GM12864 (cell line): ENCODE measurements at regions not wholly inside any gene's neighbourhood (a gene's known extent, or its start where the extent isn't known, plus 50 kb on each side); places are given as distances from the start of the nearest gene placed in this dataset.

Experiments used
- DNase-seq: peaks from one replicate; pipeline ENCODE4 v3.0.0-alpha.2; 2011; ENCODE audit warnings: low read depth
- H3K4me3 ChIP-seq: 2 replicates; pipeline ENCODE4 v1.5.1; 2011; ENCODE audit warnings: mild to moderate bottlenecking, low read depth, low read length, control low read depth
- TF ChIP-seq, protein P1 (sequence below): IDR thresholded peaks from 2 replicates; pipeline ENCODE4 v1.5.1; 2011; ENCODE audit warnings: low read depth, mild to moderate bottlenecking, moderate library complexity, low read length, control low read depth, inconsistent platforms; ENCODE audit errors: missing control alignments

DNA sequence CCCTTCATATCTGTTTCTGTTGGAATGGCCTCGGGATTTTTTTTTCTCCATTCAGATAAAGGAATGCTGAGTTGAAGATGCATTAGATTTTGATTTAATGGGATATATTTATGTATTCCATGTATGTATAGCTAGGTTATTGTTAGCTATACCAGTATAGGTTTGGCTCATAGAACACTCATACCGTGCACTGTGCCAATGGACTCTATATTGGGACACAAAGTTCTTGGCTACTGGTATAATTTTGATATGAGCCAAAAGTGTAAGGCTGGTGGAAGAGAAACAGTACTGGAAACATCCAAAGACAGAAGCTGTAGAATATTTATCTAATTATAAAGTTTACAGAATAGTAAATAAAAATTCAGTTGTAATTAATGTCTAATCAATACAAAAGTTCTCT, 1912.1 kb downstream of the STIM2 start:
- TF ChIP-seq, protein P1, sequence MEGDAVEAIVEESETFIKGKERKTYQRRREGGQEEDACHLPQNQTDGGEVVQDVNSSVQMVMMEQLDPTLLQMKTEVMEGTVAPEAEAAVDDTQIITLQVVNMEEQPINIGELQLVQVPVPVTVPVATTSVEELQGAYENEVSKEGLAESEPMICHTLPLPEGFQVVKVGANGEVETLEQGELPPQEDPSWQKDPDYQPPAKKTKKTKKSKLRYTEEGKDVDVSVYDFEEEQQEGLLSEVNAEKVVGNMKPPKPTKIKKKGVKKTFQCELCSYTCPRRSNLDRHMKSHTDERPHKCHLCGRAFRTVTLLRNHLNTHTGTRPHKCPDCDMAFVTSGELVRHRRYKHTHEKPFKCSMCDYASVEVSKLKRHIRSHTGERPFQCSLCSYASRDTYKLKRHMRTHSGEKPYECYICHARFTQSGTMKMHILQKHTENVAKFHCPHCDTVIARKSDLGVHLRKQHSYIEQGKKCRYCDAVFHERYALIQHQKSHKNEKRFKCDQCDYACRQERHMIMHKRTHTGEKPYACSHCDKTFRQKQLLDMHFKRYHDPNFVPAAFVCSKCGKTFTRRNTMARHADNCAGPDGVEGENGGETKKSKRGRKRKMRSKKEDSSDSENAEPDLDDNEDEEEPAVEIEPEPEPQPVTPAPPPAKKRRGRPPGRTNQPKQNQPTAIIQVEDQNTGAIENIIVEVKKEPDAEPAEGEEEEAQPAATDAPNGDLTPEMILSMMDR = no peak
- no peak overlapping the region for H3K4me3 ChIP-seq

DNA sequence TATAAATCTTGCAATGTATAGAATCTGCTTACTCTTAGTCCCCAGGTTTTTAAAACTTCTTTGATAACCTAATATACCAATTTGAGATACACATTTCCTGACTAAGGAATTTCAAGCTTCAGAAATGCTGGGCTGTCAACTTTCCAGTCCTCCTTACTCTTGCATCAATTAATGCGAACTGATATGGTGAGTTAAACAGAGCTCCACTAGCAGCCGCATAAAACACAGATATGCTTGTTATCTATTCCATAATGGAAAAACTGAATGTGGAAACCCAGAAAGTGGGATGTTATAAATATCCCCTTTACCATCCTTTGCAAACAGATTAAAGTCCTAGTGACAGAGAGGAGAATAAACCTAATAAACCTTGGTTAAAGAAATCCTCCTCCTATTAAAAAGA, 1913.7 kb downstream of the STIM2 start:
- TF ChIP-seq, protein P1 = no peak
- no peak for DNase-seq
- no peak overlapping the region for H3K4me3 ChIP-seq

More for the DNA sequence above, 1912.1 kb downstream of the STIM2 start:
- DNase-seq = no peak

DNA sequence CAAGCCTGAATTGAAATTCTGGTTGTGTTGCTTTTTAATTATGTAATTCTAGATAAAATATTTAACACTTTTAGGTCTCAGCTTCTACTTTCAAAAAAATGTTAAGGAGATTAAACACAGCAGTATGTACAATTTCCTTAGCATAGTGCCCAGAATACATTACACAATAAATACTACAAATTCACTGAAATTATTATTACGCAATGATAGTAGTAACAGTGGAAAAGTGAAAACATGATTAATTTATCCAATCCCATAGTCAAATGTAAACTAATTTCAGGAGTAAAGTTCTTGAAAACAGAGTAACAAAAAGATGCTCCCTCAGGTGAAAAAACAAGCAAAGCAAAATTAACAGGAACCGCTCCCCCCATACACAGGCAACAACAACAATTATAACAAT, 1915.4 kb downstream of the STIM2 start:
- no peak for DNase-seq
- no peak overlapping the region for H3K4me3 ChIP-seq
- TF ChIP-seq, protein P1 = no peak

DNA sequence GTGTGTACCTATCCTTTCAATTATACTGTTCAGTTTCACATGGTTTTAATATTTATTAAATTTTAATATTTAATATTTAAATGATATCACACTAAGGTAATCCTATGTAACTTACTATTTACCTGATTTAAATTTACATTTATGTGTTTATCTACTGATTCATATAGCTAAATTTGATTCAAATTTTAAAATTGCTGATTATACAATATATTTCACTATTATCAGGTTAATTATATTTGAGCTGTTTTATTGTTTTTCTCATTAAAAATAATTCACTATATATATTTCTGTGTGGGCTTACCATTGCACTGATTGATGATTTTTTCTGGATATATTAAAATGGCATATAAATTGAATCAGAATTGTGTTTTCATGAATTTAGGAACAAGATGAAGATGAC, 1923.5 kb downstream of the STIM2 start:
- DNase-seq = no peak
- H3K4me3 ChIP-seq = no peak overlapping the region
- TF ChIP-seq, protein P1 = no peak

DNA sequence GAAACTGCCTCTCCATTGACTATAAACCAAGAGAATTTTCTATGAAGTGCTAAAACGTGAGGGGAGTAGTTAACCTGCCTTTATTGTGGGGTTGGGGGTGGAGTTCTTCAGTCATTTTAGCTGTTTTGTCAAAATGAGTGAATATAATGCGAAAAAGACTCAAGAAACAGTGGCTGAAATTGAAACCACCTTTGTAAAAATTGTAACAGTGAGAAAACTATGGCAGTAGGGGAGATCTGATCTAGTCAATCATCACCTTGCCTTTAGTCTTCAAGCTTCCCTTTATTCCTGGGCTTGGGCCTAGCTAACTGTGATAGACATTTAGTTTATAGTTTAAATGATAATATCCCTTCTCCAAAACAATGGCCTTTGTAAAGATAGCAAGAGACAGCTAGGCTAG, 1927.3 kb downstream of the STIM2 start:
- TF ChIP-seq, protein P1 = no peak
- DNase-seq = no peak
- H3K4me3 ChIP-seq = no peak overlapping the region

DNA sequence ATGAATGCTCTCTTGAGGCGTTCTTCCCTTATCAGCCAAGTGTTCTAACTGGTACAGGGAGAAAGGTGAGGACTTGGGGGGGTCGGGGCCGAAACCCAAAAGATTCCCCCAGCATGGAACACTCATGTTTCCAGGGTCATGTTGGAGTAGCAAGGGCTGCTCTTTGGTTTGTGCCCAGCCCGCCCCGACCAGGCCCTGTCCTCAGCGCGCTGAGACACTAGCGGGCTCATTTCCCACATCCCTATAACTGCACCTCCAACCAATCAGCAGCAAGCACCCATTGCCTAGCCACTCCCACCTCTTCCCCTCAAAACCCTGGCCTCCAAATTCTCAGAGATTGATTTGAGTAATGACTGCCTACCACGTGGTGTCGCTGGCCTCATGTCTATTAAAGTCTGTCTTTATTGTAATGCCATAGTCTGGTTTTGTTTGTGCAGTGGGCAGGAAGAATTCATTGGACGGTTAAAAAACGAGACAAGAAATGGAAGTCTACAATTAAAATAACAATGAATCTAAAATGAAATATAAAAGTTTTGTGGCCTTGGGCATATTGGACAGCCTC, 1928.4 kb downstream of the STIM2 start:
- TF ChIP-seq, protein P1 = no peak
- DNase-seq = no peak
- no peak overlapping the region for H3K4me3 ChIP-seq

DNA sequence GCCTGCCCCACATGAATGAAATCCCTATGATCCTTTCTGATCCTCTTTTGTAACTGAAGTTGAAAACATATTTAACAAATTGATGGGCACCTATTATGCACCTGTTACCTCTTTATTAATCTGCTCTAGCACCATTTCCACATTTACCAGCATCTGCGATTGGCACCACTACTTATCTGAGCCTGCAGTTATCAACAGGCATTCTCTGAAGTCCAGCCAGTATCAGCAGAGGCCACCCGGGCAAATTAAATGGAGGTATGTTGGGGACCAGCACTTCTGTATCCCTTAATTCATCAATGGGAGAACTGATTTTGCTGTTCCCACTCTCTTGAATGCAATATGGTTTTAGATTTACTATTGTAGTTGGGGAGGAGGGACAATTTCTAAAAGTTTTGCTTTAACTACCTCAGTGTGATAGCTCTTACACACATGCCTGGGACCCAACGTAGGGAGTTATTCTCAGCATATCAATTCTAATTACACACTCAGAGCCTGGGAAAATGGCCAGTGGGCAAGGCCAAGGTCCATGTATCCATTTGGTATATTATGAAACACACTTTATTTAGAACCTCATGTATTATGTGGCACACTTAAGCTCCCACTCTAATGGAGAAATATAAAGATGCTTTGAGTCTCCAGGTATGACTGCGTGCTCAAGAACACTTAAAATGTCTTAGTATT, 1927.1 kb upstream of the PCDH7 start:
- TF ChIP-seq, protein P1 = no peak
- no peak for DNase-seq
- H3K4me3 ChIP-seq = no peak overlapping the region
